Stimulated activated naive CD8-positive, alpha-beta T cell treated with anti-CD3 and anti-CD28 coated beads, Interleukin-15, Interleukin-2, amounts not matched to agents 100 ng/mL and 50 ng/mL, for 24 hours (primary cell): ENCODE measurements at regions not wholly inside any gene's neighbourhood (a gene's known extent, or its start where the extent isn't known, plus 50 kb on each side); places are given as distances from the start of the nearest gene placed in this dataset.
A peak's percentile ranks its signal among the peaks of the same experiment; 100 is the strongest.
"Not testable (repeated sequence)": the region's sequence is repeated elsewhere in the genome, so short reads cannot be mapped to it uniquely, and the experiment has no call there.

Experiments
- H3K27ac Mint-ChIP-seq: one replicate; pipeline ENCODE4 v1.8.0; 2021; ENCODE audit warnings: mild to moderate bottlenecking, mixed read lengths
- H3K27me3 Mint-ChIP-seq: one replicate; pipeline ENCODE4 v1.8.0; 2021; ENCODE audit warnings: mixed read lengths
- H3K36me3 Mint-ChIP-seq: one replicate; pipeline ENCODE4 v1.8.0; 2021; ENCODE audit warnings: low read depth, mixed read lengths
- H3K4me1 Mint-ChIP-seq: one replicate; pipeline ENCODE4 v1.8.0; 2021; ENCODE audit warnings: low read depth, mixed read lengths
- H3K4me3 Mint-ChIP-seq: one replicate; pipeline ENCODE4 v1.8.0; 2021; ENCODE audit warnings: mild to moderate bottlenecking, mixed read lengths
- H3K9me3 Mint-ChIP-seq: one replicate; pipeline ENCODE4 v1.8.0; 2021; ENCODE audit warnings: mixed read lengths

DNA sequence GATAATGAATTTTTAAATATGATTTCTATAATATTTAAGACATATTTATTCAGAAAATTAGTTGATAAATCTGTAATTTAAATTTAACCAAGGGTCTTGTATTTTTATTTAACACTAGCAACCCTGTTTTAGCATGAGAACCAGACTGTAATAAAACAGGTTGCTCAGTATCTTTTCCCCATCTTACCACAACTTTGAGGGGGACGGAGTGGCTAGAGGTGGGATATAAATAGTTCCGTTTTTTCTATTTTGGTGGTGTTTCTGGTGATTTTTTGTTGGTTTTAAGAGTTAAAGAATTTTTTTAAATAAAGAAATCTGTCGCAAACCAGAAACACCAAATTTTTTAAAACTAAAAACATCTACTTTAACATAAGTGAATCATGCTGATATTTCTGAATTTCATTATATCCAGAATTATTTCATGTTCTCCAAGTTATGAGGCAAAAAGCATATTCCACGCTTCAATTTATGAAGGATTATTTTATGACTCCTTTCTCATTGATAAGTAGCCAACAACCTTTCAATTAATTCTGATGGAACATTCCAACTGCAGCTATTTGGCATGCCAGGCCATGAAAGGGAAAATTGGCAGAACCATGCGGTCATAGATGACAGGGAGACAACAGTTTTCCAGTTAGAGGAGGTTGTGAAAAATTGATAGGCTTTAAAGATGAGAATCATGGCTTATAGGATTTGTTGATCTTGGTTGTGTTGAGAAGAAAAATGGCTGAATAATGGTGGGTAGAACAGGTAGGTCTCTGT is 151.9 kb upstream of the CARMIL1 start:
- peaks cover 57% of the 10 kb centered on the region for H3K4me1 Mint-ChIP-seq
- no peak overlapping the region for H3K27ac Mint-ChIP-seq
- H3K4me3 Mint-ChIP-seq = no peak overlapping the region
- H3K36me3 Mint-ChIP-seq = peaks cover 75% of the 10 kb centered on the region
- H3K27me3 Mint-ChIP-seq = no peaks in the 10 kb centered on the region
- H3K9me3 Mint-ChIP-seq = peaks cover under 1% of the 10 kb centered on the region

DNA sequence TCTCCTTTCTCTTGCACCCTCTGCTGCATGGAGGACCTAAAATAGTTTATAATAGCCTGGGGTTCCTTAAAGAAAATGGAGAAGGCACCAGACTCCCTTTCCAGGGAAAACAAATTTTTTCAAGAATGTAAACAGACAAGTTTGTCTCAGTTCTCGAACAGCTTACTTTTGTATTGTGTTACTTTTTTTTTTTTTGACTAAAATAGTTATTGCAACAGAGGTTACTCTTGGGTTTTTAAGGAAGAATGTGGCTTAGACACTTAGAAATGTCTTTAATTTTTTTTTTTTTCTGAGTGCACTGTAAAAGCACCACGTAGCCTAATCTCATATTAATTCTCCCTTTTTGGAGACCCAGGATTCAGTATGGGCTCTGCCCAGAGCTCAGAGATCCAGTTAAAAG is 148.7 kb upstream of the CARMIL1 start:
- Mint-ChIP-seq H3K4me3 (no peak overlapping the region), H3K36me3 (peaks cover 82% of the 10 kb centered on the region), H3K27me3 (no peaks in the 10 kb centered on the region), H3K4me1 (peaks cover 67% of the 10 kb centered on the region), H3K9me3 (peaks cover 15% of the 10 kb centered on the region), H3K27ac (no peak overlapping the region)

DNA sequence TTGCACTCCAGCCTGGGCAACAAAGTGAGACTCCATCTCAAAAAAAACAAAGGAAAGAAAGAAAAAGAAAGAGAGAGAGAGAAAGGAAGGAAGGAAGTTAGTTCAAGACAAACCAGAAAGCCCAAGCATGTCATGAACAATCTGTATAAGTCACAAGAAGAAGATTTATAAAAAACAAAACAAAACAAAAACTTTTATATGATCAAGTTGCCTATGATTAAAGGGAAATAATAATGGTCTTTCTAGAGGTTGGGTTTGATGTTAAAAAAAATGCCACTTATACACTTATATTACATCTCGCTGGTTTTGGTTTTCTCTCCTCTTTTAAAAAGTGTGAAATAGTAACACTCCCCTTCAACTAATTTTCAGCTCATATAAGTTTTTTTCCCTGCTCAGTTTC is 146.2 kb upstream of the CARMIL1 start:
- H3K27ac Mint-ChIP-seq = no peak overlapping the region
- peak overlapping the region; percentile 45 for H3K4me3 Mint-ChIP-seq
- H3K9me3 Mint-ChIP-seq = peaks cover 15% of the 10 kb centered on the region
- H3K4me1 Mint-ChIP-seq = peaks cover 66% of the 10 kb centered on the region
- peaks cover 87% of the 10 kb centered on the region for H3K36me3 Mint-ChIP-seq
- no peaks in the 10 kb centered on the region for H3K27me3 Mint-ChIP-seq

DNA sequence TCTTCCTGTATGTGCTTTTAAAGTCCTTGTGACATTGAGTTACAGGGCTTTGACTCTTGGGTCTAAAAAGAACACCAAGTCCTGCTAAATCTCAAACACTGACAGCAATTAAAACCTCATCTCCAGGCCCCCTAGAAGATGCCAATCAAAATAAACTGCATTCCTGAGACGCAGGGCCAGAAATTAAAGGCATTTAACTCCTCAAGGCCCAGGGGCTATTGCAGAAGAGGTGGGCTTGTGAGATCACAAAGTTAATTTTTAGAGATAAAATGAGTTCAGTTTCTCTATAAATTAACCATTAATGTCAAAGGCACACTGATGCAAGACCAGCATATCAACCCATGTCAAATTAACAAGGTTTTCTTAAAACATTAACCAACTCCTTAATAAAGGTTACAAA is 145.6 kb upstream of the CARMIL1 start:
- no peaks in the 10 kb centered on the region for H3K27me3 Mint-ChIP-seq
- H3K36me3 Mint-ChIP-seq = peaks cover 81% of the 10 kb centered on the region
- peaks cover 15% of the 10 kb centered on the region for H3K9me3 Mint-ChIP-seq
- peaks cover 72% of the 10 kb centered on the region for H3K4me1 Mint-ChIP-seq
- H3K27ac Mint-ChIP-seq = no peak overlapping the region
- H3K4me3 Mint-ChIP-seq = peak overlapping the region; percentile 45

DNA sequence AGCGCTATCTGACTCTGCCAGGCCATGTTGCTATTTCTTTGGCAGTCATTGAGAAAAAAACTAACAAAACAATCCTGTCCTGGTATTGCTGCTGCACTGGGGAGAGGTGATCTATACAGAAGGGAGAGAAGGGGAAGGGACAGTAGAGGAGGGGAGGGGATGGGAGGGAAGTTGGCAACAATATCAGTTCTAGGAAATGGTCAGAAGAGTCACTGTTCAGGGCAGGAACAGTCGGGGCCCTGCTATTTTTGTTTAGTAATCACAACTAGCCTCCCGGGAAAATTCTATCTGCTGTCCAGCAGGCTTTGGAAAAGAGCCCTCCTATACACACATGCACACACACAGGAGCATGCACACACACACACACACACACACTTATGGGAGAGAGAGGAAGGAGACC is 142.3 kb upstream of the CARMIL1 start:
- peaks cover 53% of the 10 kb centered on the region for H3K36me3 Mint-ChIP-seq

DNA sequence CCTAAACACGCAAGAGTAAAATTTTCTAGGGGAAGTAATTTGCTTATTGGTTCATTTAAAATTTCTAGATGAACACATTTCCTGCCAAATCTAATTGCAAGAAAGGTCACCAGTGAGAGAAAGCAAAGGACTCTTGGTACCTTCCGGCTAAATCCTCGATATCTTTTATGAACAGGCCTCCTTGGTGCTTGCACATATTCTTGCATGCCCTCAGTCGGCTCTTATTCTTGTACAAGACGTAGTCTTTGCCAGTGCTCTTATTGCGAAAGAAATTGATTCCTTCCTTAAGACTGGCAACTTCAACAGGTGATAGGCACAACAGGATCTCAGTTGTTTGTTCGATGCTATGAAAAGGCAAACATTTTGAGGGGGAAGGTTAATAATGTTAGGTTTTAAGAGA is 141.7 kb upstream of the CARMIL1 start:
- Mint-ChIP-seq H3K27me3 (no peaks in the 10 kb centered on the region), H3K9me3 (peaks cover 13% of the 10 kb centered on the region), H3K27ac (peak overlapping the region; percentile 100), H3K36me3 (peaks cover 47% of the 10 kb centered on the region), H3K4me3 (peak overlapping the region; percentile 89), H3K4me1 (peaks cover 51% of the 10 kb centered on the region)

More for the DNA sequence above, 142.3 kb upstream of the CARMIL1 start:
- peaks cover 15% of the 10 kb centered on the region for H3K9me3 Mint-ChIP-seq
- H3K4me3 Mint-ChIP-seq = peak overlapping the region; percentile 89
- H3K4me1 Mint-ChIP-seq = peaks cover 58% of the 10 kb centered on the region
- peak overlapping the region; percentile 100 for H3K27ac Mint-ChIP-seq
- no peaks in the 10 kb centered on the region for H3K27me3 Mint-ChIP-seq

DNA sequence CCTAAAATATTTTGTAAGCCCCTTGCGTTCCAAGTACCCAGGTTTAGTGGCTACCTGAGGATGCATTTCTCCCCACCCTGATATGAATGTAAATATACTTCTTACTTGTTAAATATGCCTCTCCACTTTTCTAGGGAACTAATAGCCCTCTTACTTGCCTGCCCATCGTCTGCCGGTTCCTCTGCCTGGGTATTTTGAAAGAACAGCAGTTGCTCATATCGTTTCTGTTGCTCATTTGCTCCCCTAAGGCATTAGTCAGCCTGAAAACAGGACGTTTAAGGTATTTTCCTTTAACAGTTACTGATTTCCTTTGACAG is 141.3 kb upstream of the CARMIL1 start:
- H3K27ac Mint-ChIP-seq = peak overlapping the region; percentile 100
- H3K9me3 Mint-ChIP-seq = peaks cover 9% of the 10 kb centered on the region
- peak overlapping the region; percentile 89 for H3K4me3 Mint-ChIP-seq
- H3K4me1 Mint-ChIP-seq = peaks cover 51% of the 10 kb centered on the region
- no peaks in the 10 kb centered on the region for H3K27me3 Mint-ChIP-seq
- H3K36me3 Mint-ChIP-seq = peaks cover 43% of the 10 kb centered on the region

DNA sequence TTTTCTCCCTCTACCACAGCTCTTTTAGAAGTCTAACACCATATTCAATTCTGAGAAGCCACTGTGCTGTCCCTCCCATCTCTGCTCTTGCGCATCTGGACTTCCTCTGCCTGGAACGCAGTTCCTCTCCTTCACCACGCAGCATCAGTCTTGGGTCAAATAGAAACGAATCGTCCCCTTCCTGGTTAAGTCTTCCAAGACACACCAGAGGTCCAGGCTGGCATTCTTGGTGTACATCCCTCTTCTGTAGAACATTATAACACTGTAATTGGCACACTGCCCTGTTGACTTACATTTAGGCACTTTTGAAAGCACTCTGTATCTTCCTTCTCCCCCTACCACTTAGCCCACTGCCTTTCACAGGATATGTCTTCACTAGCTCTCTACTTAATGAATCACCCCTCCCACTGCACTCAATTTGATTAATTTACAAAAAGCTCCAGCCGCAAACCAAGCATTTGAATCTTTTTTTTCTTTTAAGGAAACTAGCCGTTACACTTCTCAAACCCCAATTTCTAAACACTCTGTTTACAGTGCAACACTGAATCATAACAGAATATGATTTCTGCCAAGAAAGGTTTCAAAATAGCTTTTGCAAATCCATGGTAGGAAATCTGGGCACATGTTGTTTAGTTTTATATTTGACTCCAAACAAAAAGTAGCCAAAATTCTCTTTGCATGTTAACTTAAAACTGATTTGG is 140.8 kb upstream of the CARMIL1 start:
- Mint-ChIP-seq H3K4me1 (peaks cover 49% of the 10 kb centered on the region), H3K27ac (peak overlapping the region; percentile 100), H3K27me3 (no peaks in the 10 kb centered on the region), H3K36me3 (peaks cover 38% of the 10 kb centered on the region), H3K9me3 (peaks cover 4% of the 10 kb centered on the region), H3K4me3 (peak overlapping the region; percentile 89)

DNA sequence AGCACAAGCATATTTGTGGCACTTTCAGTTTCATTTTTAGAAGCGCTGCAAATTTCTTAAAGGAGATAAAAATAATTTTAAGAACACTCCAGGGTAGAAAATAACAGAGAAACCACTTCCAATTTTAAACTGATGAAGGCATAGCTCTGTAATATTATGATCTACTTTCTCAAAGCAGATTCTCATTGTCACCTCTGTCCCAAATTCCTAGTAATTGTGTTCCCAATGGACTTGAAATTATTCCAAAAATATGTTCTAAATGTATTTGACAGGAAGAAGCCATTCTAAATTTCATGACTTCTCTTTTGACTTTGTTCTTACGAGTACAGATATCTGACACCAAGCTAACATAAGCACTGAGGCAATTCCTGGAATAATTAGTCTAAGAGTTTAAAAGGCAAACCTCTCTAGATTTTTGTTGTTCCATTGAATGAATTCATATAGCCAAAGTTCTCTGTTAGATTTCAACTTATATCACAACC is 140.2 kb upstream of the CARMIL1 start:
- Mint-ChIP-seq H3K27me3 (no peaks in the 10 kb centered on the region), H3K4me1 (peaks cover 44% of the 10 kb centered on the region), H3K9me3 (peaks cover 3% of the 10 kb centered on the region), H3K36me3 (peaks cover 32% of the 10 kb centered on the region), H3K4me3 (peak overlapping the region; percentile 89), H3K27ac (peak overlapping the region; percentile 100)

DNA sequence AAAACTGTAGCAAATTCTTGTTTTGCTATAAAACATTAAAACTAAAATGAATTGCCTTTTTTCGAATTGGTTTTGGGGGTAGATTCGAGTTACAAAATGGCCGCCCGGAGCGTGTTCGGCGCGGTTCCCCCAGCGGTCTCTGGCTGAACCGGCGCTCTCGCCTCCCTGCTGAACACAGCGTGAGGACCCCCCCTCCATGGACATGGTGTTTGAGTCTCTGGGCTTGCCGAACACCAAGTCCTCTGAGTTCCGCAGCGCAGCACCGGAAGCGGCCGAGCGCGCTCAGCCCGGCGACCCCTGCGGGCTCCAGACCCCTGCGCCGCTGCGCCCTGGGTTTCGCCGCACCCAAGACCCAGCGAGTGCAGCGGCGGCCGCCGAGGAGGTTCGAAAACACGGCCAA is 139.6 kb upstream of the CARMIL1 start:
- not testable (repeated sequence) for H3K27me3 Mint-ChIP-seq, H3K9me3 Mint-ChIP-seq, H3K4me3 Mint-ChIP-seq
- Mint-ChIP-seq H3K36me3 (peaks cover 26% of the 10 kb centered on the region), H3K4me1 (peaks cover 41% of the 10 kb centered on the region), H3K27ac (peak overlapping the region; percentile 100)

DNA sequence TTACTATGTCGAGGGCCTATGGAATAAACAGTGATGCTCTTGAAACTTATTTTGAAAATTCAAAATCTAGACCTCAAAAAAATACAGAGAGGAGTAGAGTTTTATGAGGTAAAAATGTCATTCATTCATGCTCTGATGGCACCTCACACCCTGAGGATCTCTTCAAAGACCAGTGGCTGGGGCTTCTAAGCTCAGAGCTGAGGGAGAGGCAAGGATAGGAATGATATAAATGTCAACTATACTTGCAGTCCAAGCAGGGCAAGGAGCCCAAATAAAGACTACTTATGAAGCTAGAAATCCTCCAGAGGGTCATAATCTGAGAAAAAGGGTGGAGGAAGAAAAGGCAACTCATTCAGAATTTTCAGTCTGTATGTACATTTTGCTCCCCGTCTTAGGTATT is 136.7 kb upstream of the CARMIL1 start:
- Mint-ChIP-seq H3K4me3 (no peak overlapping the region), H3K4me1 (peaks cover 33% of the 10 kb centered on the region), H3K27me3 (no peaks in the 10 kb centered on the region), H3K27ac (peak overlapping the region; percentile 0), H3K9me3 (no peaks in the 10 kb centered on the region), H3K36me3 (no peaks in the 10 kb centered on the region)

DNA sequence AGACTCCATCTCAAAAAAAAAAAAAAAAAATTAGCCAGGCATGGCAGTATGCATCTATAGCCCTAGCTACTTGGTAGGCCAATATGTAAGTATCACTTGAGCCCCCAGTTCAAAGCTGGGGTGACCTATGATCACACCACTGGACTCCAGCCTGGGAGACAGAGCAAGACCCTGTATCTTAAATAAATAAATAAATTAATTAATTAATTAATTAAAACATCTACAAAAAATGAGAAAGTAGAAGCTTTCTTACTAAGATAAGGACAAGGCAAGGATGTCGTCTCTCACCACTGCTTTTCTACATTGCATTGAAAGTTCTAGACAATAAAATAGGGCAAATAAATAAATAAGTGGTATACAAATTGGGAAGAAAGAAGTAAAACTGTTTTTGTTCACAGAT is 134.3 kb upstream of the CARMIL1 start:
- no peaks in the 10 kb centered on the region for H3K36me3 Mint-ChIP-seq

DNA sequence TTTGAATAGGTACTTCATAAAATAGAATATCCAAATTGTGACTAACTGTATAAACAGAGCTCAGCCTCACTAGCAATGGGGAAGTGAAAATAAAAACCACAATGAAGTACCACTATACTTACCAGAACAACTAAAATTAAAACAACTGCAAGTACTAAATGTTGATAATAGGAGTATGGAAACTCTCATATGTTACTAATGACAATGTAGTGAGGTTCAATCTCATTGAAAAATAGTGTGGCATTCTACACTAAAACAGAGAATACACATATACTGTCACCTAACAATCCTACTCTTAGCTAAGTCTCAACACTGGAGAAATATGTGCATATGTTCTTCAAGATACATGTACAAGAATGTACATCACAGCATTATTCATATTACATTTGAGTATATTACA is 132.0 kb upstream of the CARMIL1 start:
- Mint-ChIP-seq H3K4me1 (peaks cover 32% of the 10 kb centered on the region), H3K36me3 (no peaks in the 10 kb centered on the region), H3K9me3 (peaks cover 13% of the 10 kb centered on the region), H3K4me3 (no peak overlapping the region), H3K27ac (no peak overlapping the region), H3K27me3 (no peaks in the 10 kb centered on the region)

More for the DNA sequence above, 134.3 kb upstream of the CARMIL1 start:
- Mint-ChIP-seq H3K4me1 (peaks cover 22% of the 10 kb centered on the region), H3K27ac (no peak overlapping the region), H3K9me3 (peaks cover 13% of the 10 kb centered on the region), H3K27me3 (no peaks in the 10 kb centered on the region), H3K4me3 (no peak overlapping the region)

DNA sequence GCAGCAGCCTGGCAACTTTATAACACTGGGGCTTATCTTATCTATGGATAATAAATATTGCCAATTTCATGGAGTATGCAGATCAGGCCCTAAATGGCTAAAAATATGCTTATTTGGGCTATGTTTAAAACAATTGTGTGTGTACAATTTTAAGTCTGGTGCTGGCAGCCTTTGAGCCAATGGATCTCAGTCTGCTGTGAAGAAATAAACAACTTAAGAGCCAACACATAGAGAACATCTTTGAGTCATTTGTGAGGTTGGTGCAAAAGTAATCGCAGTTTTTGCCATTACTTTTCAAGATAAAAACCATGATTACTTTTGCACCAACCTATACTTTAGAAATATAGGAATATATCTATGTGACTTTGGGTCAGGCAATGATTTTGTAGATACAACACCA is 129.1 kb upstream of the CARMIL1 start:
- H3K36me3 Mint-ChIP-seq = no peaks in the 10 kb centered on the region
- peaks cover 13% of the 10 kb centered on the region for H3K9me3 Mint-ChIP-seq
- H3K27me3 Mint-ChIP-seq = no peaks in the 10 kb centered on the region
- H3K27ac Mint-ChIP-seq = no peak overlapping the region
- H3K4me1 Mint-ChIP-seq = peaks cover 27% of the 10 kb centered on the region
- H3K4me3 Mint-ChIP-seq = no peak overlapping the region

DNA sequence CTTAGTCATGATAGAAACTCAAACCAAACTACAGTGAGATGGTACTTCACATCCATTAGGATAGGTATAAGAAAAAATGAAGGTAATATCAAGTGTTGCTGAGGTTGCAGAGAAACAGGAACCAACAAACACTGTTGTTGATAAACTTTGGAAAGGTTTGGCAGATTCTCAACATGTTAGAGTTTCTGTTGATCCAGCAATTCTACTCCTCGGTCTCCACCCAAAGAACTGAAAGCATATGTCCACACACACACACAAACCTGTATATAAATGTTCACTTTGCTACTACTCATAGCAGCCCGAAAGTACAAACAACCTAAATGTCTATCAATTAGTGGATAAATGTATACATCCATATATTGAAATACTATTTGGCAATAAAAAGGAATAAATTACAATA is 128.3 kb upstream of the CARMIL1 start:
- H3K36me3 Mint-ChIP-seq = no peaks in the 10 kb centered on the region
- H3K27me3 Mint-ChIP-seq = no peaks in the 10 kb centered on the region
- no peak overlapping the region for H3K27ac Mint-ChIP-seq
- peaks cover 34% of the 10 kb centered on the region for H3K4me1 Mint-ChIP-seq
- peaks cover 13% of the 10 kb centered on the region for H3K9me3 Mint-ChIP-seq
- no peak overlapping the region for H3K4me3 Mint-ChIP-seq
